ENCODE measurements at regions not wholly inside any gene's neighbourhood (a gene's known extent, or its start where the extent isn't known, plus 50 kb on each side); places are given as distances from the start of the nearest gene placed in this dataset.

DNA sequence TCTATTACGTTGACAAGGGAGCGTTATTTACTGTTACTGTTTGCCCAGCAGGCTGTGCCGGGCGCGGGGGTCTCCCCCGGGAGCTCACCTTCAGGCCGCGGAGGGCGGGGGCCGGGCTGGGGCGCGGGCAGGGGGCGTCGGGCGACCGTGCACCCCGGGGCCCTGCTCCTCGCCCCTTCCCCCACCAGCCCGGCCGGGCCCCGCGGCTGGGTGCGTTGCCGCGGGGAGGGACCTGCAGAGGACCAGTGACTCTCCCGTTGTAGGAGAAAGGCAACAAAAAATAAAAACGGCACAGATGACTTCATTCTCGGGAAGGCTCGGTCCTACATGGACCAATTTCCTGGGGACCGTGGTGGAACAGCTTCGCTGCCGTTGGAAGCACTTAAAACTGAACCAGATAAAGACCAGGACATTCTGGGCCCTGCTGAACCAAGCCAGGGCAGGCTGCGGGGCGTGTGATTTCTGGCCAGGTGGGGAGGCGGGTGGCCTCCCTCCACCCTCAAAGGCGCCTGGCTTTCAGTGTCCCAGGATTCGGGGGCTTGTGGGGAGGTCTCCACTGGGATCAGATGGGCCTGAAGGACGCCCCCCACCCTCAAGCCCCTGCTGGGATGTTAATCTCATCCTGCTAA, 57.4 kb downstream of the IGLL1 start:
- no peak for DNase-seq

DNA sequence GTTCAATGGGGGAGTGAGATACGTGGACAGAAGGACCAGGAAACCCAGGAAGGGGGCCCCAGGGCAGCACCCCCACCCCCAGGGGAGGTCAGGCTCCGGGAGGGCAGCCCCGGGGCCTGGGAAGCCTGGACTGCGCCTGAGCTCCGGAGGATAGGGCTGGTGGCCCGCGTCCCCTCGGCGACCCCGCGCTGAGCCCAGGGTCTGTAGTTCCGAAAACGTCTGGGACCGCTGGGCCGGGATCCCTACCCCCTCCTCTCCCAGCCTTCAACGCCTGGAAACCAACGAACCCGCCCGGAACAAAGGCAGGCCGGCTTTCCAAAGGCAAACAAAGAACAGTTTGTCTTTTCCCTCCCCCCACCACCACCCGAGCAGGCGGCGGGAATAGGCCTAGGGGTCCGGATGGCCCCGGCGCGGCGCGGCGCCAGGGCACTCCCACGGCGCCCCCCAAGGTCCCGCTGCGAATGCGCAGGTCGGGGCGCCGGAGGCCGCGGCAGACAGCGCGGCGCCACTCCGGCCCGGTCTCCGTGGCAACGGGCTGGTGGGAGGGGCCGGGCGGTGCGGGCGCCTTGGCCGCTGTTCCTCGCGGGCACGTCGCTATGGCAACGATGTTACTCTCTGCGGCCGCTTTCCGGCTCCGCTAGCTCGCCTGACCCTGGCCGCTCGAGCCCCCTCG, 58.5 kb downstream of the IGLL1 start:
- DNase-seq: peak; percentile 74

DNA sequence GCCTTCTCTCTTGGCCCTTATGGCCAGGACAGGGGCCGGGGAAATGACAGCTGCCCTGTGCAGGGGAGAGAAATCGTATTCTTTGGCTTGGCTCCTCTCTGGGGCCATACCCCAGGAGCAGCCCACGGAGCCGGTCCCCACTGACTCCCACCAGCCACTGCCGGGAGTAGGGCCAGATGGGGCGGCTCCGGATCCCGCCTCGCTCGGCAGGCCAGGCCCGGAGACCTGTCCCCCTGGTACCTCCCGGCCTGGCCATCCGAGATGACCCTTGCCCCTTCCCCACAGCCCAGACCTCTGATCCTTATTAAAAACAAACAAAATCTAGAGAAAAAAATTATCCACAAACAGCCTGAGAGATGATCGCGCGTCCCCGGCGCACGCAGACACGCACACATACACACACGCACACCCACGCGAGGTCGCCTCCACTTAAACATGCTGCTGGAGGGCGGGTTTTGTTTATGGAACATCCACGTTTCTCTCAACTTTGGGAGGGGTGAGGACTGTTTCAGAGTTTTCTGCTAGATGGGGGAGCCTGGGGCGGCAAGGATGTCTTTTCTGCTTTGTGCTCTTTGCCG, 59.1 kb downstream of the IGLL1 start:
- no peak for DNase-seq

DNA sequence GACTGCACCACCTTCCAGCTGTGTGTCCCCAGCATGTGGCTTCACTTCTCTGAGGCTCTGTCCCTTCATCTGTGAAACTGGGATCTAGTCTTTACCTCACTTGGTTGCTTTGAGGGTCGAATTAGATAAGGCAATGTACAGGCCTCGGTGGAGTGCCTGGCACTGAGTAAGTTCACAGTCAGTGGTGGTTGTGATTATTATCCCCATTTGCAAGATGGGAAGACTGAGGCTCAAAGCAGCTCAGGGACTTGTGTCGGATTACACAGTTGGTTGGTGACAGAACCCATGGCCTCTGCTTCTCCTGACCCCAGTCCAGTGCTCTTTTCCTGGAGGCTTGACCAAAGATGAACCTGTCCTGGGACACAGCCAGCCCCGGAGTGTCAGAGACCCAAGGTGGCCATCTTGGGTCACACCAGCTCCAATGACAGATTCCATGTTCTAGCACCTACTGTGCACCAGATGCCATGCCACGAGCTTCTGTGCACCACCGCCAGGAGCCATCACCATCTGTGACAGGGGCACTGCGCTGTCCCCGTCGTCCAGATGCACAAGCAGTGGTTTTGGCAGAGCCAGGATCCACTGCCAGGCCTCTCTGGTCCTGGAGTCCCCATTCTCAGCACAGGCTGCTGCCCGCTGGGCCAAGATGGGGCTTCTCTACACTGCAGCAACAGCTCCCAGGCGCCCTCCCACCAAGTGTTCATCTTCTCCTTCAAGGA, 60.5 kb downstream of the IGLL1 start:
- no peak for DNase-seq

DNA sequence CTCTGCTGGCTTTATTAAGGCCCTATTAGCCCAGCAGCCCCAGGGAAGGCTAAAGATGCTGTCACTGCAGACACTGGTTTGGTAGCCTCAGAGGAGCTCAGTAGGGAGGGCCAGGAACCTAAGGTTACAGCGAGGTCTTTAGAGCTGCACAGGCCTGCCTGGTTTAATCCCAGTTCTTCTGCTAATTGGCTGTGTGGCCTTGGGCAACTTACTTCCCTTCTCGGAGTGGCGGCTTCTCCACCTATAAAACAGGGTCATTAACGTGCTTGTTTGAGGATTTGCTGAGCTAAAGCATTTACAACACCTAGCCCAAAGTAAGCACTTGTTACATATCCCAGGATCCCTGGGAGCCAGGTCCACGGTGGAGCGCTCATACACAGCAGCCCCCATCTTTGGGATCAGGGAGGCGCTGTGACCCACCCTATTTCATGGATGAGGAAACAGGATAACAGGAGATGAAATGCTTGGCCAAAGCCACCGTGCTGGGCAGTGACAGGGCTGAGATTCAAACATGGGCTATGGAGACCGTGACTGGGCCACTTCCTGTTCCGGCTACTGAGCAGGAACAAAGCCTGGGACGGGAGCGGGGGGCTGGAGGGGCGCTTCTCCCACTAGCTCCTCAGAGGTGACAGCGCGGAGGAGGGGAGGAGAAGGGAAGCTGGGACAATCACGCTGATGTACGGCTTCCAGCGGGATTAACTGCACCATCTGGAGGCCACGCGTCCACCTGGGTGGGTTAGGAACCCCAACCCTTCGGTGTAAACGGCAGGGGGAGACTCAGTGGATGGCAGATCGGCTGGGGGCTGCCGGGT, 61.5 kb downstream of the IGLL1 start:
- DNase-seq: no peak

DNA sequence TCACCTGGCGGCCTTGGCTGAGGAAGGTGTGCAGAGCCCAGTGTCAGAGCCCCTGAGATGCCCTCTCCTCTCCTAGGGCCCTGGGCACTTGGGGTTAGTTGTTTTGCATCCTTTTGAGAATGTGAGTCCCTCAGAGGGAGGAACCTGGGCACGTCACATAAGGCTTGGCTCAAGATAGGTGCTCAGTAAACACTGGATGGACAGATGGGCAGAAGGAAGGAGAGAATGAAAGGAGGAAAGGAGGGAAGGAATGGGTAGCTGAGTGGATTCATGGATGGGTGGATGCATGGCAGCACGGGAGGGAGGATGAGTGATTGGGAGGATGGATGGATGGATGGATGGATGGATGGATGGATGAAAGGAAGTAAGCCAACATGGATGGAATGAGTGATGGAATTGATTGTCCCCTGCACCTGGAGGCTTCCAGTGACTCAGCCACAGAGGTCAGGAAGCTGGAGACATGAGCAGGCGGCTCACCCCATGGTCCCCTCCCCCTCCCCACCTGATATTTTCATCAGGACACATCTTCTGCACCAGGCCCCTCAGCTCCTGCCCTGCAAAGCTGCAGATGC, 62.2 kb downstream of the IGLL1 start:
- DNase-seq: no peak

DNA sequence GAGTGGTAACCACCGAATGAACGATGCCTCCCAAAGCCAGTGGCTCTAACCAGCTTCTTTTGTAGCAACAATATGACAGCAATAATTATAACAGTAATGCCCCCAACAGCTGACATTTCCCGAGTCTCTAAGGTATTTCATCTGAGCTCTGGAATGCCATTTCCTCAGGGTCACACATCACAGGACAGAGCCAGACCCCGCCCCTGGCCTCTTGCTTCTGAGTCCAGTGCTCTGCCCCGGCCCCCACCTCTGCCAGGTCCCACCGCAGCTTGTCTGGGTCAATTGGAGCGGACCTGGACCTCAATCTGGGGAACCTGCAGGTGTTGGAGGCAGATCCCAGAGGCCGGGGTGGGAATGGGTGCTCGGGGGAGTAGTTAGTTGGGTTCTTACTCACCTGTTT, 63.8 kb downstream of the IGLL1 start:
- no peak for DNase-seq

DNA sequence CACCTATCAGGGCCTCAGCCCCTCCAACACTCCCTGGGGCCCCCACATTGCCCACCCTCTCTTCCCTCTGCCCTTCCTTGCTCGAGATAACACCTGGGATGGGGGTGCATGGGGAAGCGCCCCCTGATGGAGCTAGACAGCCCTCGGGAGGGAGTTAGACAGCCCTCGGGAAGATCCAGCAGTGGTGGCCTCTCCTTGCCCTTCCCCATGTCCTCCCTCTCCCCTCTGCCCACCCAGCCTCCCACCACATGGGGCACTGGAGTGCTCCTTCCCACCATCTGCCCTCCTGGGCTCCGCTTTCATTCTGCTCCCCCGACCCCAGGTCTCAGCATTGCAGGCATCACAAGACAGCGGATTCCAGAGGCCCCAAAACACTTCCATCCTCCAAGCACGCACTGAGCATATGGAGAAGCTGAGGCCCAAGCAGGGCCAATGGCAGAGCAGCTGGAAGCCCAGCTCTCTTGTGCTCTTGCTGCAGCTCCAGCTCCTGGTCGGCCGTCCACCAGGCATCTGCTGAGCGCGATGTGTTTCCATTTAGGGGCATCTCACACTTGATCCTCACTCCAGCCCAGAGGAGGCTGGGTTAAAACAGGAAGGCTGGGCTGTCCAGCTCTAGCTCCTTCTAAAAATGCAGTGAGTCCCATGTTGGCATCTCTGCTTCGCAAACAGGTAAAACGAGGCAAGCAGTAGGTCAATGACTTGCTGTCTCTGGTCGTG, 65.6 kb downstream of the IGLL1 start:
- no peak for DNase-seq

DNA sequence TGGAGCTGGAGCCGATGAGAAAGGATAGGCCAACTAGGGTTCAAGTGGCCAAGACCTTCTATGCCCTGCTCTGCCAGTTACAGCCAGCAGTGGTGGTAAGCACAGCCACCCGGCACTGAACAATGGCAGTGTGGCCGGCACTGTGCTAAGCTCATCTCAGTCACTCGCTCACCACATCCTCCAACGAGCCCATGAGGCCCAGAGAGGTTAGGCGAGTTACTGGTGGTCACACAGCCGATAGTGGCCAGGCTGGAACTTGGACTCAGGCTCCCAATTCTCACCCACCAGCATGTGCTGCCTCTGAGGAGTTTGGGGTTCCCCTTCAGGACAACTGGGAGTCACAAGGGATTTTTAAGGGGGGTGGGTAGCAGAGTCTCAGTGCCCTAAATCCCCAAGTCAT, 66.4 kb downstream of the IGLL1 start:
- no peak for DNase-seq

DNA sequence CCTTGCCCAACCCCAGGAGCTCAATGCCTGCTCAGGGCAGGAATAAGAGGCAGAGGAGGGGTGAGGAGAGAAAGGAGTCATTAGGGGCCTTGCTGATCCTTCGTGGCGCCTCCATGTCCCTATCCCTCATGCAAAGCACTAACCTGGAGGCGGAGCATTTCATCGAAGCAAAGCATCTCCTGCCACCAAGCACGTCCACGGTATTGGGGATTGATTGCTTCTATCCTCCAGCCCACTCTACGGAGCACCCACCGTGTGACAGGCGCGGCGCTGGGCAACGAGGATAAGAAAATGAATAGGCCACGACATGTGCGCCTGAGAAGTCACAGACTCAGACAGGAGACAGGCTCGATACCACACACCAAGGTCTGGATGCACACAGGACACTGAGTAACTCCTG, 67.0 kb downstream of the IGLL1 start:
- no peak for DNase-seq

DNA sequence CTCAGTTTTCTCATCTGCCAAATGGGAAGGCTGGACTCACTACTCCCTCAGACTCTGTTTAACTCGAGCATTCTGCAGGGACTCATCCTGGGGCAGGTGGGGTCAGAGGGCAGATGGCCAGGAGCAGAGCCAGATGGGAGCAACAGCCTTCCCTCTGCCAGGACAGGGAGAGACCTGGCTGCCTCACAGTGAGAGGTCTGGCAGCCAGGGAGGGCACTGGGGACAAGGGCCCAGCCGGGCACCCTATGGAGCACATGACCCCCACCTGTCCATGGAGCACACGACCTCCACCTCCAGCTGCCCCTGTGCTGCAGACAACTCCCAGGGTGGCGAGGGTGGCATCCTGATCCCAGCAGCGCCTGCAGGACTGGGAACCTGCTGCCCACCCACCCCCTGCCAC, 67.4 kb downstream of the IGLL1 start:
- no peak for DNase-seq

DNA sequence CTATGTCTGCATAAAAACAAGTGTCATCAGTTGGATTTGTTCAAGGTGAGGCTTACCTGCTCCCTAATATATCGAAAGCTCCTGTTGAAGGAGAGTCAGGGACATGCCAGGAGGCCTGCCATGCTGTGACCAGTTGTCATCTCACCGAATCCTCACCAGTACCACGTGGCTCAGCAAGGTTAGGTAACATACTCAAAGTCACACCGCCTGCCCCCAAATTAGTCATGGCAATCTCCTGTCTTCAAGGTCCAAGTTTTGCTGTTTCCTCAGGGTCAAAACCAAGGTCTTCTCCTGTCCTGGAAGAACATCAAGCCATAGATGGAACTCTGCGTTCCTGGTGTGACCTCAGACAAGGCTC, 67.8 kb downstream of the IGLL1 start:
- no peak for DNase-seq

DNA sequence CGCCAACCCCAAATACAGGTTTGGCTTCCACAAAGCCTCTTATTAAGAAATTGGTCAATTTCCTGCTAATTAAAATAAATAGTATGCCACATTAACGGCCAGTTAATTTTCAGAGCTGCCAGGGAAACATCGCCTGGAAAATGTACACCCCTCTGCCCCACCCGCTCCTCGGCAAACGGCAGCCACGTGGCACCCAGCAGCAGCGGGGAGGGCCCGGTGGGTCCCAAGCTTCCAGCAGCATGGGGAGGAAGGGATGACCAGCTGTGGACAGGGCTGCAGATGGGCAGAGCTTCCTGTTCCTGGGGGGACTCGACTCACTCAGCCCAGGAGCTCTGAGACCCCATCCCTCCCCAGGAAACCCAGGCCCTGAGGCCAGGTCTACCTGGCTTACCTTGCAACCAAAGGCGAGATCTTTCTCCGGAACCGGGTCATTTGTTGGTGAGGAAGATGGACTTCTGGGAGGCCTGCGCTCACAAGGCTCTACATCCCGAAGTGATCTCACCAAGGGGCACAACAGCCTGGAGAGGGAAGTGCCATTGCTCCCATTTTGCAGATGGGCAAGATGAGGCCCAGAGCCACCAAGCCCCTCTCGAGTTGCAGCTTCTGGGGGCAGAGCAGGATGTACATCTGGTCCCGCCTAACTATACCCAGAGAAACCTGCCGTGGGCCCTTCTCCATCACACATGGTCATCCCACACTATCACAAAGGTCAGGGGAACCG, 68.3 kb downstream of the IGLL1 start:
- DNase-seq: no peak

DNA sequence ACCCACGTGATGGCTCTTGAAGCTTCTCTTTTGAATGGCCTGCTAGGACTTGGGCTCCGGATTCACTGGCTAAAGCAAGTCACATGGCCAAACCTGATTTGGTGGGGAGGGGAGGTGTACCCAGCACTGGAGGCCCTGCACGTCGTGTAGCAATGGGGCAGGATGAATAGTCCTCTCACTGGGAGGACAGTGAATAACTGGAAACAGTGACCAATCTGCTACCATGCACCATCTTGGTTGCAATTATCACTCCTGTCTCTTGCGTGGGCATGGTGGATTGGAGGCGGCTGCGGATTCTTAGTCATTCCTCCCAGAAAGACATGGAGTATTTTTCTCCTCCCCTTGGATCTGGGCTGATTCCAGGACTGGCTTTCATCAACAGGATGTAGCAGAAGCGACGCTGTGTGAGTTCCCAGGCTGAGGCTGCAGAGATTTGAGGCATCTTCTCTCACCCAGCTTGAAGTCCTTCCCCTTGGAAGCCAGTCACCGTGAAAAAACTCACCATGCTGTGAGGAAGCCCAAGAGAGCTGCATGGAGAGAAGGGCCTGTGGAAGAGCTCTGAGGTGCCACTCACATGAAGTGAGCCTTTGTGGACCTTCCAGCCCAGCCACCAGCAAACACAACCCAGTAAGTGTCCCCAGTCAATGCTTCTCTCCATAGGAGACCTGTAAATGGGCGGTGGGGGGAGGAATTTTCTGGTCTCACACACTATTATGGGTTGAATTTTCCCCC, 70.4 kb downstream of the IGLL1 start:
- DNase-seq: no peak

DNA sequence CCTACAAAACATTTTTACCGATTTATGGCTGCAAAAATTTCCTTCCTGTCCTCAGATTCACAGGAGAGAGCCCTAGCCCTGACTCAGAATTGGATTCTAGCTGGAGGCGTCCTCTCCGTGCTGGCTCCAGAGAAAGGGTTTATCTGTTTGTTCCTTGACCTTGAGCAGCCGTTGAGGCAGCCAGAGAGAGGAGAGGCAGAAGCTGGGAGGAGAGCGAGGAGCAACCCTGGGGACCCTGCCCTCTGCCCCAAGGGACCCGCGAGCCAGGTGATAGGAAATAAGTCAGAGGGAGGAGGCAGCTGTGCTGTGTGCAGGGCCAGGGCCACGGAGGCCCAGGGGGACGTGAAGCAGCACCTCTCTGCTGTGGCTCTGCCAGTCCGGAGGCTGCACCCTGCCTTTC, 75.6 kb downstream of the IGLL1 start:
- DNase-seq: no peak

DNA sequence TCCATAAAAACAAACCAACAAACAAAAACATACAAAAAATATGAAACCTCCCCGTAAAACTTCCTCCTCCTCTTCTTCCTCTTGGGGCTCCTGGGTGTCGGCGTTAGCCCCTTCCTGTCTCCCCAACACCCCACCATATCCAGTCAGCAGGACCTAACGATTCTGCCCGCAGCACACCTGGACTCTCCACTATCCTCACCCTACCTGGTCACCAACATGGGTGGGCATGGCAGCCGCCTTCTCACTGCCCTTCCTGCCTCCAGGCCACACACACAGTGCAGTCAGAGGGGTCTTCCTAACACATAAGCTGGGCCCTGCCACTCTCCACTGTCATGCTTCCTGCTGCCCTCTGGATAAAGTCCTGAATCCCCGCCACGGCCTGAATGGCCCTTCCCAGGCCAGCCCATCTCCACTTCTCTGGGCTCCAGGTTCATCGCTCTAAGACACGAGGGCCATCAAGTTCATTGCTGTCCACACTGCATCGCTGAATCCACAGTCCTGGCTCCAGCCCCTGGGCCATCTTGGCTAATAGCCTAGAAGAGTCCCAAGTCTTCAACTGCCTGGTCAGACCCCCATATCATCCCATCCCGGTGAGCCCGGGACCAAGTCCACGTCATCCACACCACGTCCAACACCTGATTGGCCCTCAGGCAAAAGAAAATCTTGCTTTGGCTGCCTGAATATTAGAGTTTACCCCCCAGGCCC, 76.2 kb downstream of the IGLL1 start:
- no peak for DNase-seq

DNA sequence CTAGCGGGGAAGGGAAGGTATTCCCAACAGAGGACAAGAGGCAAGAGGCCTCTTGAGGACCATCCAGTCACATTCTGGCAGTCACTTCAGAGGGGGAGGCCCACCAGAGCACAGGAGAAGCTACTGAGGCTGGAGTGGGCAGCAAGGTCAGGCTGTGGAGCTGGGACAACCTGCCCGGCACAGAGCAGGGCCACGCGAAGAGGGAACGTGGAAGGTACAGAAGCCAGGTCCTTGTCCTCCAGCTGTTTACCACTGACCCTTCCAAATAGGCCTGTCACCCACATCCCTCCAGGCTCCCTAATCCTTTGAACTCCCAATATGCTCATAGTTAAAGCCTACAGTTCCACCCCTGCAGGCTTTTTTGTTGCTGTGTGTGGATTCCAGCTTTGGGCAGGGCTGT, 76.9 kb downstream of the IGLL1 start:
- DNase-seq: no peak

DNA sequence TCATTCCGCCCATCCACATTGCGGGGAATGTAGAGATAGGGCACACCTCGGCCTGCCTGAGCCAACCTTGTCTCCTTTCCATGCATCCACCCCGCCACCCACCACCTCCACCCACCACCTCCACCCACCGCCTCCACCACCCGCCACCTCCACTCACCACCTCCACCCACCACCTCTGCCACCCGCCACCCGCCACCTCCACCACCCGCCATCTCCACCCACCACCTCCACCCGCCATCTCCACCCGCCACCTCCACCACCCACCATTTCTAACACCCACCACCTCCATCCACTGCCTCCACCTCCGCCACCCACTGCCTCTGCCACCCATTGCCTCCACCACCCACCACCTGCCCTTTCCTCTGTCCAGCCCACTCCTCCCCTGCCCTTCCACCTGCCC, 78.4 kb downstream of the IGLL1 start:
- no peak for DNase-seq

DNA sequence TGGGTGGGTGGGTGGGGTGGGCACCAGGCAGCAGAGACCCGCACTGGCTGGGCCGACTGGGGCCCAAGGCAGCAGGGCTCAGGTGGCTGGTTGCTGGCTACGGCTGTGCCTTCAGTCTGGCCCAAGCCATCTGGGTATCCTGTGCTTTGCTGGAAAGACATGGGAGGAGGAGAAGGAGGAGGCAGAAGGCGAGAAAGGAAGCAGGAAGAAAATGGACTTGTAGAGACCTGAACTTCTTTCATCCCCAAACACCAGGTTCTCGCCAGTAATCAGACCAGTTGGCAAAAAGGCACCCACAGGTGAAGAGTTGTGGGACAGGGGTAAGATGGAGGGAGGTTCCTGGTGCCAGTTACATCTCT, 78.8 kb downstream of the IGLL1 start:
- DNase-seq: no peak
